ENCODE measurements at regions not wholly inside any gene's neighbourhood (a gene's known extent, or its start where the extent isn't known, plus 50 kb on each side); places are given as distances from the start of the nearest gene placed in this dataset.
"Not testable (repeated sequence)": the region's sequence is repeated elsewhere in the genome, so short reads cannot be mapped to it uniquely, and the experiment has no call there.

GRCh38 chr5:144671066-144671465, 500.4 kb downstream of the KCTD16 start:
- DNase-seq (ENCODE audit: low spot score), result no peak

GRCh38 chr5:144659634-144660227, 489.1 kb downstream of the KCTD16 start:
- DNase-seq (ENCODE audit: low spot score), result no peak

- no peak for DNase-seq (ENCODE audit: low spot score)
Observed at GRCh38 chr5:144644317-144644716, 473.6 kb downstream of the KCTD16 start.

DNA sequence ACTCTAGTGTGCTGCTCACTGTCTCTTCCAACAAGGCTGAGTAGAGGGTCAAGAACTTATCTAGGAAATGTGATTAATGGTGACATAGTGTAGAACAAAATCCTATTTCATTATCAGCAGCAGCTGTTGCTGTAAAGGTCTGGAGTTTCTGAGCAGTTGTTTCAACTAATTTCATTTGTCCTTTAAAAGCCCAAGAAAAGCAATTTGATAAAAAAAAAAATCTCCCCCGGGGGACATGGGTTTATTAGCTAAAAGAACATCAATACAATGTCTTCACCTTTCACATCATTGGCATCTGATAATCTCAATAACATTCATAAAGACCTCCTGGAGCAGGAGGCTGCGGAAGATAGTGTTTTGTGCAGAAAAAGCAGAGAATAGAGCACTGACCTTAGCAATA, 468.1 kb downstream of the KCTD16 start:
- DNase-seq (ENCODE audit: low spot score), result no peak

DNA sequence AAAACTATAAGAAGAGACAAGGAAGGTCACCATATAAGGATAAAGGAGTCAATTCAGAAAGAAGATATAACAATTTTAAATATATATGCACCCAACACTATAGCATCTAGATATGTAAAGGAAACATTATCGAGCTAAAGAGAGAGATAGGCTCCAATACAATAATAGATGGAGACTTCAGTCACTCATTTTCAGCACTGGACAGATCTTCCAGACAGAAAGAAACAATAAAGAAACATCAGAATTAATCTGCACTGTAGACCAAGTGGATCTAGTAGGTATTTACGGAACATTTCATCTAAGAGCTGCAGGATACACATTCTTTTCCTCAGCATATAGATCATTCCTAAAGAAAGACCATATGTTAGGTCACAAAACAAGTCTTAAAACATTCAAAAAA, 463.5 kb downstream of the KCTD16 start:
- DNase-seq (ENCODE audit: low spot score), result no peak

- no peak for DNase-seq (ENCODE audit: low spot score)
Observed at GRCh38 chr5:144598451-144599068, 427.9 kb downstream of the KCTD16 start.

DNA sequence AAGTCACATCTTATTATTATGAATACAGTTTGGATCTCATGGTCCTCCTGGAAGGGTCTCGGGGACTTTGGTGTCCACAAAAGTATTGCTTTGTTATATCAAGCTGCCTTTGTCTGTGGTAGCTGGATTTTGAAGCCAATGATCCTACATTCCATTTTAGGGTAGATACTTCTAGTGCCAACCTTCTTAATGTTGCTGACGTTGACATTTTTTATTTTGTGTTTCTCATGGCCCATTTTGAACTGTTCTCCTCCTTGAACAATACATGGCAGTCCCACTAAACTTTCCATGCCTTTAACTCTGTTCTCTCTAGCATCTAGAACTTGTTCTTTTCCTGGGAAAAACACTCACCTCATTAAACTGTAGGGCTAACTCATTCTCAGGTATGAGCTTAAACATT, 425.8 kb downstream of the KCTD16 start:
- DNase-seq (ENCODE audit: low spot score), result no peak

- DNase-seq (ENCODE audit: low spot score), result no peak
Observed at GRCh38 chr5:144594919-144595318, 424.2 kb downstream of the KCTD16 start.

DNA sequence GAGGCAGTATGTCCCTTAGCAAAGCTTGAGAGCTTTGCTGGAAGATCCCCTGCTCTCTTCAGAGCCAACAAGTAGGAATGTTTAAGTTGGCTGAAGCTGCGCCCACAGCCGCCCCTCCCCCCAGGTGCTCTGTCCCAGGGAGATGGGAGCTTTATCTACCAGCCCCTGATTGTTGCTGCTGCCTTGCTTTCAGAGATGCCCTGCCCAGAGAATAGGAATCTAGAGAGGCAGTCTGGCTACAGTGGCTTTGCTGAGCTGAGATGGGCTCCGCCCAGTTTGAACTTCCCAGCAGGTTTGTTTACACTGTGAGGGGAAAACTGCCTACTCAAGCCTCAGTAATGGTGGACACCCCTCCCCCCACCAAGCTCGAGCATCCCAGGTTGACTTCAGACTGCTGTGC, 423.6 kb downstream of the KCTD16 start:
- DNase-seq (ENCODE audit: low spot score), result not testable (repeated sequence)

- DNase-seq (ENCODE audit: low spot score), result no peak
Observed at GRCh38 chr5:144585681-144586080, 415.0 kb downstream of the KCTD16 start.

DNA sequence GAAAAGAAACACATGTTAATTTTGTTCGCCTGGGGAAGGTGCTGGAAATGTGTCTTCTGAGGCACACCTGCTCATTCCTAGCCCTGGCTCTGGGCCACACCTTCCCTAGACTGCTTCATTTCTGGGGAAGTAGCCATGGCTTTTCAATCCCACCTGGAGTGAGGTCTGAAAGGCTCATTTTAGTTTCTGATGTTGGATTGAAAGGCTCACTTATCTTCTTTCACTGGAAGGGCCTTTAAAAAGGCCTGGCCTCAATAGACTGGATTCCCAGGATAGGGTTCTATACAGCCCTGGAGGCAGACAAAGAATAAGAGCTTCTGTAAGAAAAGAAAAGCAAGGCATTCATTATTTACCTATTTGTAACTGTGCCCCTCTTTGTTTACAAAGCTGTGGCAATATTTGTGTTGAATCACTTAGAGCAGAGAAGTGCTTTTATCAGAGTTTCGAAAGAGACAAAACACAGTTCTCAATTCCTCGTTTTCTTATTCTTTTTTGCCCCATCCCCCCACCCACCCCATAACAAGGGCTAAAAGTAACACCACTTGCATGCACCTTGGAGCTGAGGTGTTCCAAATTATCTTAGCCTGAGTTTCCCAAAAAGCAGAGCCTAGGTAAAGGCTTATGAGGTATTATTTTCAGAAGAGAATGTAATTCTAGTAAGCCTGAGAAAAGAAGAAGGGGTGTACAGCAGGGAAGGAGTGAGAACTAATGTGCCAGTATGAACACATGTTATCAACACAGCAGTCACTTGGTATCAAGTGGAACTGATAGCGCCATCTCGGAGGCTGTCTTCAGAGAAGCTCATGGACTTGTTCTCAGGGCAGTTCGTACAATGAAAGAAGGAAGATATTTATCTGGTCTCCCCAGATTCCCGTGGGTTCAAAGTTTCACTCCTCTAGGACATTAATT, 413.1 kb downstream of the KCTD16 start:
- no peak for DNase-seq (ENCODE audit: low spot score)

GRCh38 chr5:144582066-144582465, 411.4 kb downstream of the KCTD16 start:
- no peak for DNase-seq (ENCODE audit: low spot score)

DNA sequence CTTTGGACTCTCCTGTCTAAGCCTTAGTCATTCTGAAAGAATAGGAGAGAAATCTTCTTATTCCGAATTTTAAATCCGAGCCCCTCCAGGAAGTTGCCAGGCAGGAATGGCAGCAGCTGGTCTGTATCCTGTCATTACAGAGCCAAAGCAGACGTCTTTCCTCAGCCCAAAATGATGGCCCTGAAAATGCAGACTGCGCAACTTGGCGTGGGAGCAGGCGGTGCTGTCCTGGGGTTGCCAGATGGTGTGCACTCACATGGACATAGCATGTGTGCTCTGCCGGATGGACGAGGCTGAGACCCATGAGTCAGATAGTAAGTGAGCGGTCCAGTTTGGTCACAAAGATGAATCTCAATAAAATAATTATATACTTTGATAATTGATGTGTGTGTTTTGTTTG, 410.4 kb downstream of the KCTD16 start:
- no peak for DNase-seq (ENCODE audit: low spot score)

- no peak for DNase-seq (ENCODE audit: low spot score)
Observed at GRCh38 chr5:144577676-144578075, 407.0 kb downstream of the KCTD16 start.

- DNase-seq (ENCODE audit: low spot score), result no peak
Observed at GRCh38 chr5:144575736-144576135, 405.1 kb downstream of the KCTD16 start.

DNA sequence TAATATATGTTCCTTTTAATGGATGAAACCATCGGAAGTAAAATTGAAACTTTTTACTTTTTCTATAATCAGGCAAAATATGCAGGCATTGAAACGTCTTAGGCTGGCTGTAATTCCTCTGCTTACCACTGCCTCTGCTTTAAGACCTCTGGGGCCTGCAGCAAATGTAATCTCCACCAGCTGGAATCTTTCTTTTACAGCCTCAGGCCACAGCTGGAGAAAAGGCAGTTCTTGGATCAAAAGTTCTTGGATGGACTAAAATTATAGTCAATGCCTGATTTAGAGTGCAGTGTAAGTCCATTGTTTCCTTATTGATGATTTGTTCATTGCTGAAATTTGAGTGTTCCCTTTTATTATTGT, 396.7 kb downstream of the KCTD16 start:
- no peak for DNase-seq (ENCODE audit: low spot score)

DNA sequence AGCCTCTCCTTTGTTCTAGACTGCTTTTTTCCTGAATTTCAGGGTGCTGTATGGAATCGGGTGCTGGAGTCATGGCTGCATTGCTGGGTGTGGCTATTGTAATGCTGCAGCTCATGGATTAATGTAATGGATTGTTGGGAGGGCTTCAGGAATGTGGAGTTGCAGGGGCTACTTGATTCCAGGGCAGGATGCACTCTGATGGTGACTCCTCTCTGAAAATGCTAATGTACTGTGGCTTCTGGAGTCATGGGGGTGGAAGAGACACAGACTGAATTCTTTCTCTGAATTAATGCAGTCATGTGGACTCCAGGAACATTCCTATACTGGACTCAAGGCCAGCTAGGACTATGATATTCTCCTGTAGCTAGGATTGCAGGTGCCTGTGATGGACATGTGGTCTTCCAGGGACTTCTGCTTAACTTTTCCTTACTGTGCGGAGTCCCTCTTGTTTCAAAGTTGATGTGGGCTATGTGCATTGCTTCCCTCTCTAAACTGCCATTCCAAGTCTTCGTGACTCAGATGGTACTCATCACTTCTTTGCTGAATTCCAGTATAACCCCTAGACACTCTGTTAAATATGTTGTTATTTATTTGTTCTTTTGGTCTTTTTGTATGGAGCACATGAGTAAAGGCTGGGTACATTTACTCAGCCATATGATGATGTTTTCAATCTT, 396.2 kb downstream of the KCTD16 start:
- no peak for DNase-seq (ENCODE audit: low spot score)

DNA sequence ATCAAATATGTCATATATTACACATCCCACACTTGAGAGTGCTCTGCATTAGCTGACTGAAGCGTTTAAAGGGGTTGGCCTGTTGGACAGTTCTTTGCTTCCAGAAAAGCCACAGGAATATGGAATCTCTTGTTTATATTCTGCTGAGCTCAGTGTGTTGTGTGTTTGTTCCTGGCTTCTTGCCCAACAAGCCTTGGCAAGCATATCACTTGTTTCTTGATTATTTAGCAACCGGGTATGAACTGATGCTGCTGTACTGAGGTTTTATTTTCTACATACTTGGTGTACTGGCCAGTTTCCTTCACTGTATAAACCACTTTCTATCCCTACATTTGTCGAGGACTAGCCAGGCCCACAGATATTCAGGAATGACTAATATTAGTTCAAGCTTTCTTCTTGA, 378.9 kb downstream of the KCTD16 start:
- no peak for DNase-seq (ENCODE audit: low spot score)

DNA sequence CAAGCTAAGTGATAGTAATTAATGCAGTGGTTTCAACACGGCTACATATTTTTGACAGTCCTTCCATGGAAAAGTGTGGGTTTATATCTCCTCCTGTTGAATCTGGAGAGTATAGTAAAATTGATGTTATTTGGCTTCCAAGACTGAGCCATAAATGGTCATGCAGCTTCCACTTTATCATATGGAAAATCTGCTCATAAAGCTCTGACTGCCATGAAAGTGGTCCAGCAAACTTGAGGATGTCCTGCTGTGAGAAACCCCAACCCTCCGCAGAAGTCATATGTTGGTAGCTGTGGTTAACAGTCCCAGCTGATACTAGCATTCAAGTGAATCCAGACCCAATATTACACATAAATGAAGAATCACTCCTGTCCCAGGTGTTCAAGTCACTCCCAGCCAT, 378.3 kb downstream of the KCTD16 start:
- DNase-seq (ENCODE audit: low spot score), result no peak

GRCh38 chr5:144547098-144547499, 376.4 kb downstream of the KCTD16 start:
- DNase-seq (ENCODE audit: low spot score), result no peak

- no peak for DNase-seq (ENCODE audit: low spot score)
Observed at GRCh38 chr5:144538845-144539244, 368.2 kb downstream of the KCTD16 start.
